DND-41 (cell line): ENCODE measurements at regions not wholly inside any gene's neighbourhood (a gene's known extent, or its start where the extent isn't known, plus 50 kb on each side); places are given as distances from the start of the nearest gene placed in this dataset.

ENCODE experiments used
- ATAC-seq: fragments of 200-7000 bp; cut with Tn5 transposase; 3 replicates; pipeline ENCODE4 v1.9.1; 2021; ENCODE audit warnings: low read depth; ENCODE audit not compliant: insufficient read depth
- DNase-seq: peaks from one replicate; pipeline ENCODE4 v3.0.0-alpha.2; 2020
- H2AFZ ChIP-seq: 2 replicates; pipeline ENCODE4 v1.6.0; 2012; ENCODE audit warnings: low read depth, low read length
- H3K27ac ChIP-seq: 2 replicates; pipeline ENCODE4 v1.5.1; 2012; ENCODE audit warnings: low read length, inconsistent platforms
- H3K27me3 ChIP-seq: fragments of 200-600 bp; sonication (generic); 2 replicates; pipeline ENCODE4 v1.6.0; 2012; ENCODE audit warnings: low read length, mild to moderate bottlenecking, inconsistent platforms; ENCODE audit not compliant: insufficient read depth, poor library complexity
- H3K36me3 ChIP-seq: 2 replicates; pipeline ENCODE4 v1.5.1; 2012; ENCODE audit warnings: low read length, inconsistent platforms; ENCODE audit not compliant: insufficient read depth
- H3K4me1 ChIP-seq: 2 replicates; pipeline ENCODE4 v1.5.1; 2012; ENCODE audit warnings: mild to moderate bottlenecking, low read length; ENCODE audit not compliant: insufficient read depth
- H3K4me2 ChIP-seq: 2 replicates; pipeline ENCODE4 v1.6.0; 2012; ENCODE audit warnings: mild to moderate bottlenecking, moderate library complexity, low read length, inconsistent platforms; ENCODE audit not compliant: insufficient read depth
- H3K4me3 ChIP-seq, 2 experiments: fragments of 200-600 bp in 1 of 2; shearing (Covaris generic) in 1 of 2; 2 replicates each; pipeline ENCODE4 v1.5.1; 2012 to 2016; ENCODE audit warnings: inconsistent platforms in 2 of 2, low read length in 2 of 2, mild to moderate bottlenecking in 2 of 2, low read depth in 1 of 2, moderate library complexity in 1 of 2
- H3K79me2 ChIP-seq: 2 replicates; pipeline ENCODE4 v1.6.0; 2012; ENCODE audit warnings: low read length, inconsistent platforms; ENCODE audit not compliant: insufficient read depth
- H3K9ac ChIP-seq: 2 replicates; pipeline ENCODE4 v1.6.0; 2012; ENCODE audit warnings: low read depth, mild to moderate bottlenecking, inconsistent platforms, low read length, moderate library complexity
- H3K9me3 ChIP-seq: 2 replicates; pipeline ENCODE4 v1.5.1; 2012; ENCODE audit warnings: low read length, moderate library complexity, mild to moderate bottlenecking, inconsistent platforms; ENCODE audit not compliant: insufficient read depth, severe bottlenecking
- H4K20me1 ChIP-seq: 2 replicates; pipeline ENCODE4 v1.6.0; 2012; ENCODE audit warnings: low read length; ENCODE audit not compliant: insufficient read depth
- EZH2 ChIP-seq: IDR thresholded peaks from 3 replicates; pipeline ENCODE4 v1.6.1; 2012; ENCODE audit warnings: borderline replicate concordance, low read depth, mild to moderate bottlenecking, moderate library complexity, low read length, inconsistent platforms; ENCODE audit not compliant: severe bottlenecking
- TF ChIP-seq, protein P1 (sequence below): IDR thresholded peaks from 2 replicates; pipeline ENCODE4 v1.5.1; 2012; ENCODE audit warnings: borderline replicate concordance, low read length, moderate library complexity, mild to moderate bottlenecking; ENCODE audit not compliant: poor library complexity, severe bottlenecking; ENCODE audit errors: extremely low read depth

GRCh38 chr18:34595690-34596089 is 114.4 kb upstream of the DTNA start:
- ATAC-seq, result no peak
- Histone ChIP-seq H3K36me3 (no peaks in the 10 kb centered on the region), H3K4me3 (no peak overlapping the region), H3K9ac (no peak overlapping the region), H3K9me3 (no peaks in the 10 kb centered on the region), H2AFZ (no peak overlapping the region), H3K79me2 (no peaks in the 10 kb centered on the region), H3K4me1 (no peaks in the 10 kb centered on the region), H3K27me3 (peaks cover 5% of the 10 kb centered on the region), H3K4me2 (no peak overlapping the region), H4K20me1 (no peaks in the 10 kb centered on the region), H3K27ac (no peak overlapping the region)
- no peak for DNase-seq
- TF ChIP-seq, protein P1, sequence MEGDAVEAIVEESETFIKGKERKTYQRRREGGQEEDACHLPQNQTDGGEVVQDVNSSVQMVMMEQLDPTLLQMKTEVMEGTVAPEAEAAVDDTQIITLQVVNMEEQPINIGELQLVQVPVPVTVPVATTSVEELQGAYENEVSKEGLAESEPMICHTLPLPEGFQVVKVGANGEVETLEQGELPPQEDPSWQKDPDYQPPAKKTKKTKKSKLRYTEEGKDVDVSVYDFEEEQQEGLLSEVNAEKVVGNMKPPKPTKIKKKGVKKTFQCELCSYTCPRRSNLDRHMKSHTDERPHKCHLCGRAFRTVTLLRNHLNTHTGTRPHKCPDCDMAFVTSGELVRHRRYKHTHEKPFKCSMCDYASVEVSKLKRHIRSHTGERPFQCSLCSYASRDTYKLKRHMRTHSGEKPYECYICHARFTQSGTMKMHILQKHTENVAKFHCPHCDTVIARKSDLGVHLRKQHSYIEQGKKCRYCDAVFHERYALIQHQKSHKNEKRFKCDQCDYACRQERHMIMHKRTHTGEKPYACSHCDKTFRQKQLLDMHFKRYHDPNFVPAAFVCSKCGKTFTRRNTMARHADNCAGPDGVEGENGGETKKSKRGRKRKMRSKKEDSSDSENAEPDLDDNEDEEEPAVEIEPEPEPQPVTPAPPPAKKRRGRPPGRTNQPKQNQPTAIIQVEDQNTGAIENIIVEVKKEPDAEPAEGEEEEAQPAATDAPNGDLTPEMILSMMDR, result peak; percentile 14
- no peak for TF ChIP-seq EZH2

GRCh38 chr18:34598120-34598635 is 111.9 kb upstream of the DTNA start:
- H3K36me3 ChIP-seq, result no peaks in the 10 kb centered on the region
- no peaks in the 10 kb centered on the region for H3K4me1 ChIP-seq
- no peak for ATAC-seq

GRCh38 chr18:34600158-34600557 is 109.9 kb upstream of the DTNA start:
- DNase-seq, result no peak
- H3K79me2 ChIP-seq, result no peaks in the 10 kb centered on the region
- H3K4me2 ChIP-seq, result no peak overlapping the region
- H3K27me3 ChIP-seq, result peaks cover 4% of the 10 kb centered on the region
- no peaks in the 10 kb centered on the region for H4K20me1 ChIP-seq
- no peaks in the 10 kb centered on the region for H3K4me1 ChIP-seq
- TF ChIP-seq, protein P1, result no peak
- TF ChIP-seq EZH2, result no peak
- H3K27ac ChIP-seq, result no peak overlapping the region
- H2AFZ ChIP-seq, result no peak overlapping the region
- H3K4me3 ChIP-seq, result no peak overlapping the region
- ATAC-seq, result no peak
- H3K36me3 ChIP-seq, result no peaks in the 10 kb centered on the region
- H3K9me3 ChIP-seq, result no peaks in the 10 kb centered on the region
- H3K9ac ChIP-seq, result no peak overlapping the region

More at GRCh38 chr18:34598120-34598635, 111.9 kb upstream of the DTNA start:
- Histone ChIP-seq H4K20me1 (no peaks in the 10 kb centered on the region), H3K9ac (no peak overlapping the region), H3K9me3 (no peaks in the 10 kb centered on the region), H3K79me2 (no peaks in the 10 kb centered on the region), H2AFZ (no peak overlapping the region), H3K27me3 (peaks cover 4% of the 10 kb centered on the region), H3K4me2 (no peak overlapping the region), H3K27ac (no peak overlapping the region), H3K4me3 (no peak overlapping the region)
- TF ChIP-seq, protein P1, result no peak
- TF ChIP-seq EZH2, result no peak
- DNase-seq, result no peak
